Left kidney (tissue), 1 donor: ENCODE measurements at regions not wholly inside any gene's neighbourhood (a gene's known extent, or its start where the extent isn't known, plus 50 kb on each side); places are given as distances from the start of the nearest gene placed in this dataset.
"Not testable (repeated sequence)": the region's sequence is repeated elsewhere in the genome, so short reads cannot be mapped to it uniquely, and the experiment has no call there.

ENCODE experiments used
- DNase-seq: peaks from one replicate; pipeline ENCODE4 v3.0.0-alpha.2; 2013

- DNase-seq, result no peak
Measured at GRCh38 chr2:172288603-172289002, 138.8 kb upstream of the ITGA6 start.

GRCh38 chr2:172293952-172294351 lies 133.4 kb upstream of the ITGA6 start:
- DNase-seq, result no peak

- DNase-seq, result no peak
Measured at GRCh38 chr2:172294983-172295382, 132.4 kb upstream of the ITGA6 start.

DNA sequence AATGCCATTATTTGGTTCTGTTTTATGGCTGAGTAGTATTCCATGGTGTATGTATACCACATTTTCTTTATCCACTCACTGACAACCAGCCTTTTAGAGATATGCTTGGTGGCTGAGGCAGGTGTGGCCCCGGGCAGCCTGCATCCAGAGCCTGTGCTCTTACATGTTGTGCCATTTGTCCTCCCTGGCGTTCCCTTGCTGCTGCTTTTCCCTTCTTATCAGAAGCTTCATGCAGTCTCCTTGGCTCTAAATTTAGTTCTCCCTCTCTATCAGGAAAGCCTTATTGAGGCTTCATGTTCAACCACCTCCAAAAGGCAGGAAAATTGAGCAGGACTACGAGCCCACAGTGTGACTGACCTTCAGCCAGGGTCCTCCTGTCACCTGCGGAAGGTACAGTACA lies 131.7 kb upstream of the ITGA6 start:
- DNase-seq, result no peak

- no peak for DNase-seq
Measured at GRCh38 chr2:172296267-172297046, 130.9 kb upstream of the ITGA6 start.

DNA sequence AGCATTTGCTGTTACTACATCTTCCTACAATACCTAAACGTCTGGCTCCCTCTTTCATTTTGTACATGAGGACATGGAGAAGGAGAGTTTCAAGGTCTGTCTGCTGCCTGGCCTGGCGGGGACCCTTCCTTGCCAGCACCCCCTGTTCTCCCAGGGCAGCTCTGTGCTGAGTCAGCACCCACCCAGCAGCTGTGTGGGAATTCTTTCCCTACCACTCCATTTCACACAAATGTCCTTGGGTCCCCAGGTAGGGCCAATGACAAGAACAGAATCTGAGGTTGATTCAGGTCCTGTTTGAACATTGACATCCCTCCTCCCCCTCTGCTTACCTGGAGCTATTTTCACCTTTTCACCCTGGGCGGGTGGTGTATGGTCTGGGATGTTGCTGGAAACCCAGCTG lies 129.9 kb upstream of the ITGA6 start:
- no peak for DNase-seq

- DNase-seq, result no peak
Measured at GRCh38 chr2:172297950-172298349, 129.4 kb upstream of the ITGA6 start.

GRCh38 chr2:172299741-172300140 lies 127.6 kb upstream of the ITGA6 start:
- no peak for DNase-seq

DNA sequence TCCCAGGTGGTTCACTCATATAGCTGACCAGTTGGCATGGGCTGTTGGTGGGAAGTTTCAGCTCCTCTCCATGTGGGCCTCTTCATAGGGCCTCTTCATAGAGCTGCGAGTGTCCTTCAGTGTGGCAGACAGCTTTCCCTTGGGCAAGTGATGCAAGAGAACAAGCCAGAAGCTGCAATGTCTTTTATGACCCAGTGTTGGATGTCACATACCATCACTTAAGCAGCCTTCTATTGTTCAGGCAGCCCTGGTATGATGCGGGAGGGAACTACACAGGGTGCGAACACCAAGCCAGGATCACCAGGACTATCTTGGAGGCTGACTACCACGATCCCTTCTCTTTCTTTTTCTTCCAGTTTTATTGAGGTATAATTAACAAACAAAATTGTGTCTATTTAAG lies 126.5 kb upstream of the ITGA6 start:
- DNase-seq, result no peak

DNA sequence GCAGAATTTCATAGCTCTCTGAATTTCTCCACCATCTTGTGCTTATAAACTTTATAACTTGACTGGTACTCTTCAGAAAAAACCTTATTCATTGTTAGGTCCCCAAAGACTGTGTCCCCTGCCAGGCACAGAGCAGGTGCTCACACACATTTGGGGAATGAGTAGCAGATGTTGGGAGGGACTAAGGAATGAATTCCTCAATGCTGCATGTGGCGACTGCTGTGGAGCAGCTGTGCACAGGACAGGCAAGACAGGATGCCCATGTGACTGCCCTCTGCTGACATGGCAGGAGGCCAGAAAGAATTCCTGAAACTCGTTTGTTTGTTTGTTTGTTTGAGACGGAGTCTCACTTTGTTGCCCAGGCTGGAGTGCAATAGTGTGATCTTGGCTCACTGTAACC lies 122.3 kb upstream of the ITGA6 start:
- no peak for DNase-seq

GRCh38 chr2:172307800-172308199 lies 119.6 kb upstream of the ITGA6 start:
- DNase-seq, result no peak

DNA sequence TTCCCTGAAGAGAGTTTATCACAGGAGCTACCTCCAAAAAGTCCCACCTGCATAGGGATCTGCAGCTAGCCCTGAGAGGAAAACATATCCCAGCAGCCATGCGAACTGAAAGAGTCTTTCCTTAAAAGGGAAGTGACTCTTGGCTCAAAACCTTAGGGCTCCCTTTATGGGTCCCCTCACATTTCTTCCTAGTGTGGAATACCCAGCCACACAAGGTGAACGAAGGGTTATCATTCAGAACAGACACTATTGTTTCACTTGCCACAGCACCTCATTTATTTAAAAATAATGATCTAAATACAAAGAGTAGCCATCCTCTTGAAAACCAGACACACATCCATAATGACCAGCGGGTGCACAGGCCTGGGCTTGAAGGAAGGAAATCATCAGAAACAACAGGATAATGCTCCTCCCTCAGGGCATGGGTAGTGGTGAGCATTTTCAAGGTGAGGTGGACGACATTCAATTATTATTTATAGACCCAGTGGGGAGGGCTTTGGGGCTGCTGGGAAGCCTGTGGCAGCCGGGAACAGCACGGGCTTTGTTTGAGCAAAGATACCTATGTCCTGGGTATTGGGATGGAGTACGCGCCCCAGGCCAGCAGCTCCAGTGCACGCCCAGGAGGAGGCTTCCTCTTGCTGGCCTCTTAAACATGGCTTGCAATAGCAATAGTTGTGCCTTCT lies 119.0 kb upstream of the ITGA6 start:
- no peak for DNase-seq

GRCh38 chr2:172311921-172312345 lies 115.5 kb upstream of the ITGA6 start:
- no peak for DNase-seq

DNA sequence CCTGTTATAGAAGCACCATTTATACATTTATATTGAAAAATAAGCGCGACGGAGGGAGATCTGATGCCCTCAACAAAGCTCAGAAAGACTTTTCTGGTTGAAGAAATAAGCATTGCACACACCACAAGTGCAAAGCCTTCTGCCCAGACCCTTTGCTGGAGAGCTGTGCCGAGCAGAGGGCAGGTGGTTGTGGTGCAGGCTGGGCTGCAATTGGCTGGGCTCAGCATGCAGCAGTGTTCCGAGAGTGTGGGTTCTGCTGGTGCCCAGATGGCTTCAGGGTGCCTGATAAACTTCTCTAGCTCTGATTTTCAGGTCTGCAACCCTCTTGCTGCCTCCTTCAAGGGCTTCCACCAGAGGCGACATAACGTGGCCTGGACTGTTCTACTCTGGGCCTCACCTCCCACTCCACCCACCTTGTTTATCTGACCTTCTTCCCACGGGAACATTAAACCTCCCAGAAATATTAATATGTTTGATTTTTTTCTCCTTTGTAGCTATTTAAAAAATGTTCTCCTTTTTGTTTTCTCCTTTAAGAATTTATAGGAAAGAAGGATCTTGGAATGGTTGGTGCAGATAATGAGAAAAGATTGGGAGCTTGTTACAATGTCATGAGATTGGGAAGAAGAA lies 113.6 kb upstream of the ITGA6 start:
- no peak for DNase-seq

DNA sequence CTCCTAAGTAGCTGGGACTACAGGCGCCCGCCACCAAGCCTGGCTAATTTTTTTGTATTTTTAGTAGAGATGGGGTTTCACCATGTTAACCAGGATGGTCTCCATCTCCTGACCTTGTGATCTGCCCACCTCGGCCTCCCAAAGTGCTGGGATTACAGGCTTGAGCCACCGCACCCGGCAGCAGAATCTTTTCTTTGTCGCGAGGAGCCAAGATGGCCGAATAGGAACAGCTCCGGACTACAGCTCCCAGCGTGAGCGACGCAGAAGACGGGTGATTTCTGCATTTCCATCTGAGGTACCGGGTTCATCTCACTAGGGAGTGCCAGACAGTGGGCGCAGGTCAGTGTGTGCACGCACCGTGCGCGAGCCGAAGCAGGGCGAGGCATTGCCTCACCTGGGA lies 112.3 kb upstream of the ITGA6 start:
- not testable (repeated sequence) for DNase-seq

DNA sequence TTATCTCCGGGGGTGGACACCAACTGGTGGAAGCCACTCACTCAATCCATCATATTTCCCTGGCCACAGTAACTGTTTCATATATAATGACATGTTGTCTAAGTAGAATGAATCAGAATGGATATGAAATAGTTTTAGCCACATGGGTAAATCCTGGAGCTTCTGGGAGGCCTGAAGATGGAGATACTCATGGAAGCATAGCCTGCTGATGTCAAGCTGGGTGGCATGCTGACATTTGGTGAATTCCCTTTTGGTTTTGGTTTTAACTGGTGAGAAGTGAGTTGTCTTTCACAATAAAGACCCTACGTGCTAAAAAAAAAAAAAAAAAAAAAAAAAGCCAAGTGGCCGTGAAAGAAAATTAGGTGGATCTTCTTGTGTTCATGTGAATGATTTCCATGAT lies 105.3 kb upstream of the ITGA6 start:
- no peak for DNase-seq

- DNase-seq, result no peak
Measured at GRCh38 chr2:172323256-172323655, 104.1 kb upstream of the ITGA6 start.

DNA sequence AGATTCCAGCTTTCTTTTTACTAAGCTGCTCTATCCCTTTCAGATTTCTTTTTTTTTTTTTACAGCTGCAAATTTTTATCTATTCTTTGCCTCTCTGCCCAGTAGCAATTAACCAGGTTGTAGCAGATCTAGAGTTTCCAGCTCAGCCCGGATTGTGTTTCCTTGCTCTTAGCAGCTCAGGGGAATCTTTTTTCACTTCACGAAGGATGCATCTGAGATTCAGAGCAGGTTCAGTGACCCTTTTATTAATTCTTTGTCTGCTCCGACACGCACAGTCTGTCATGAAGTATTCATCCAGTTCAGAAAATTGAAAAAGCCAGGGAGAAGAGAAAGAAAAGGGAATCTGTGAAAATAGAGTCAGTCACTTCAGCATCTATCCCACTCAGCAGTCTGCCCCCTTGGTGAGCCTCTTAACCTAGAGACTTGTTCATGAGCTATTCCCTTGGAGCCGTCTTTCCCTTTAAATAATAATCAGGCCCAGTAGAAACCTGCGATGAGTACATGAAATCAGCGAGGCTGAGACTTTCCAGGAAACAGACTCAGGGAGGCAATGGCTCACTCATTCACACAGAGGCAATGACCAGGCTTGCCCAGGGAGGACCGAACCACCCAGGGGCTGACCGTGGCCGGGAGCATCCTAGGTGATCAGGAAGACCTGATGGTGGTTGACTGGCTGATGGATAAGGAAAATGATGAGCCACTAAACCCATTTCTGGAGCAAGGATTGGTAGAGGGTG lies 103.4 kb upstream of the ITGA6 start:
- DNase-seq, result no peak

- no peak for DNase-seq
Measured at GRCh38 chr2:172326211-172326509, 101.2 kb upstream of the ITGA6 start.

- DNase-seq, result no peak
Measured at GRCh38 chr2:172328103-172328841, 99.1 kb upstream of the ITGA6 start.

- DNase-seq, result no peak
Measured at GRCh38 chr2:172329416-172329773, 98.0 kb upstream of the ITGA6 start.
